AG20443 (cell line): ENCODE measurements at regions not wholly inside any gene's neighbourhood (a gene's known extent, or its start where the extent isn't known, plus 50 kb on each side); places are given as distances from the start of the nearest gene placed in this dataset.
A peak's percentile ranks its signal among the peaks of the same experiment; 100 is the strongest.

ENCODE experiments used
- DNase-seq: peaks from one replicate; pipeline ENCODE4 v3.0.0; 2012; ENCODE audit warnings: low spot score, mixed read lengths

DNA sequence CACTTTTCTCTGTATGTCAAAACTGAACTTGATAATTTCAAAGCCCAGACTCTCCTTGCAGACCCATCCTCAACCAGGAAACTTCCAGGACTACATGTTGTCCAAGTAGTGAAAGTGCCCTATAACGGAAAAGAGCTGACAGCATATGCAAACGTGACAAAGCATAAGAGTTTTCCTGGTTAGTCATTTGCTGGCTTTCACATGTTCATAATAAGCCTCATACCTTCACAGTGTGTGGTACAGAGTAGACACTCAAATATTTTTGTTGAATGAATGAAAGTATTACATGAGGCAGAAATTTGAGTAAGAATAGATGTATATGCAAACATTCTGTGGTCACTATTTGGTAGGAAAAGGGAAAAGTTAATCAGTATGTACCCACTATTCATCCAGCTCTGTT is 473.3 kb downstream of the MRPL39 start:
- no peak for DNase-seq

DNA sequence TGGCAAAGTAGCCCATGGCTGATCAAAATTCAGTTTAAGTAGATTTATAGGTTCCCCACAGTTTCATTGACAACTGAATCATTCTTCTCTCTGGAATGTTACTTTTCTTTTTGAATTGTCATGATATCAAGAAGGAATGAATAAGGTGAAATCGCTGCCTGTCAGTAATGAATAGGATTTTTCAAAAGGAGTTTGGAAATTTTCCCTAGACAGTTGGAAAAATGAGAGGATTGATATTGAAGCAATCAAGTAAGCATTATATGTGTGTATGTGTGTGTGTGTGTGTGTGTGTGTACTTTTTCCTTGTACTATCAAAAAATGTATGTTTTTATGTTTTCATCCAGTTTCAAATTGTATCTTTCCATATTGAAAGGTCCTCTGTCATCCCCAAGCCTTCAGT is 479.5 kb downstream of the MRPL39 start:
- no peak for DNase-seq

DNA sequence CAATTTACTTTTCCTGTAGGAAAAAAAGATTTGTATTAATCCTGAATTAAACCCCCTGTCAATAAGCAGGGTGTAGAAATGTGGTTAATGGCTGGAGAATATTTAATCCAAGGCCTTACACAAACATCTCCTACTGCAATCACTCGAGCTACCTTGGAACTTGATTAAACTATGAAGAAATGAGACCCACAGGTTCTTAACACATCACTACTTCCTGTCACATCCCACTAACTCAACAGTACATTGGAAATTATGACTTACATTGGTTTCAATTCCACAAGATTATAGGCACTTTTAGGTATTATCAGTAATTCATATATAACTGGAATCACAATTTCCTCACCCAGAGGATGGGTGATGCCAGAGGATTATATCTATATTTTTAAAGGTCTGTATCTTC is 480.3 kb downstream of the MRPL39 start:
- DNase-seq: no peak

DNA sequence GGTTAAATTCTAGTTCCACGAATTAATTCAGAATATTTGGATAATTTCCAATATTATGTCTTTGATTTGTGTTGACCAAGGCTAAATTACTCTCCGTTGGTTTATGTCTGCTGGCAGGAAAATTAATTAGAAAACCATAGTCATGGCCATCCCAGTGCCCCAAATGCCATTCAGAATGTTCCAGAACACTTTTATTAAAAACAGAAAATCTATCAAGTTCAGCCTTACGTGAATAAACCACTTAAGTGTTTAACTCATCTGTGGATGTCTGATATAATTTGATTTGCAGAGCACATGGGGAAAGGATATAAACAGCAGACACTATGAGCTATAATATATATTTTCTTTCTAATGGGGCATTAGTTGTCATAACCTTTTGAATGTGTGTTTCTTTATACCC is 480.7 kb downstream of the MRPL39 start:
- DNase-seq: no peak

DNA sequence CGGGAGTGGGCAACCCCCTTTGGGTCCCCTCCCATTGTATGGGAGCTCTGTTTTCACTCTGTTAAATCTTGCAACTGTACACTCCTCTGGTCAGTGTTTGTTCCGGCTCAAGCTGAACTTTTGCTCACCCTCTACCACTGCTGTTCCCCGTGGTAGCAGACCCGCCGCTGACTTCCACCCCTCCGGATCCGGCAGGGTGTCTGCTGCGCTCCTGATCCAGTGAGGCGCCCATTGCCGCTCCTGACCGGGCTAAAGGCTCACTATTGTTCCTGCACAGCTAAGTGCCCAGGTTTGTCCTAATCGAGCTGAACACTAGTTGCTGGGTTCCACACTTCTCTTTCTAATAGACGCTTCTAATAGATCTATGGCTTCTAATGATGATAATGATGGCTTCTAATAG is 488.6 kb downstream of the MRPL39 start:
- DNase-seq: no peak

DNA sequence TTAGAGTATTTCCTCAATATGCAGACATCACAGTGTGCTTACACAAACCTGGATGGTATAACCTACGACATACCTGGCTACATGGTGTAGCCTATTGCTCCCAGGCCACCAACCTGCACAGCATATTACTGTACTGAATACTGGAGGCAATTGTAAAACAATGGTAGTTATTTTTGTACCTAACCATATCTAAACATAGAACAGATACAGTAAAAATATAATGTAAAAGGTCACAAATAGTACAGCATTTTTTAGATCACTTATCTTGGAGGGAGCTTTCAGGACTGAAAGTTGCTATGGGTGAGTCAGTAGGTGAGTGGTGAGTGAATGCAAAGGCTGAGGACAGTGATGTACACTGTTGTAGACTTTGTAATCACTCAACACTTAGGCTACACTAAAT is 492.3 kb downstream of the MRPL39 start:
- DNase-seq: no peak

DNA sequence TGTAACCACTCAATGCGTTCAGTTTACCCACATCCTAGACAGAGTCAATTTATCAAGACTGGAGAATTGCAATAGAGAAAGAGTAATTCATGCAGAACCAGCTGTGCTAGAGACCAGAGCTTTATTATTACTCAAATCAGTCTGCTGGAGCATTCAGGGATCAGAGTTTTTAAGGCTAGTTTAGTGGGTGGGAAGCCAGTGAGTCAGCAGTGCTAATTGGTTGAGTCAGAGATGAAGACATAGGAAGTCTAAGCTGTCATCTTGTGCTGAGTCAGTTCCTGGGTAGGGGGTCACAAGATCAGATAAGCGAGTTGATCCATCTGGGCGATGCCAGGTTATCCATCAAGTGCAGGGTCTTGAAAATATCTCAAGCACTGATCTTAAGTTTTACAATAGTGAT is 499.6 kb downstream of the MRPL39 start:
- DNase-seq: peak; percentile 4

DNA sequence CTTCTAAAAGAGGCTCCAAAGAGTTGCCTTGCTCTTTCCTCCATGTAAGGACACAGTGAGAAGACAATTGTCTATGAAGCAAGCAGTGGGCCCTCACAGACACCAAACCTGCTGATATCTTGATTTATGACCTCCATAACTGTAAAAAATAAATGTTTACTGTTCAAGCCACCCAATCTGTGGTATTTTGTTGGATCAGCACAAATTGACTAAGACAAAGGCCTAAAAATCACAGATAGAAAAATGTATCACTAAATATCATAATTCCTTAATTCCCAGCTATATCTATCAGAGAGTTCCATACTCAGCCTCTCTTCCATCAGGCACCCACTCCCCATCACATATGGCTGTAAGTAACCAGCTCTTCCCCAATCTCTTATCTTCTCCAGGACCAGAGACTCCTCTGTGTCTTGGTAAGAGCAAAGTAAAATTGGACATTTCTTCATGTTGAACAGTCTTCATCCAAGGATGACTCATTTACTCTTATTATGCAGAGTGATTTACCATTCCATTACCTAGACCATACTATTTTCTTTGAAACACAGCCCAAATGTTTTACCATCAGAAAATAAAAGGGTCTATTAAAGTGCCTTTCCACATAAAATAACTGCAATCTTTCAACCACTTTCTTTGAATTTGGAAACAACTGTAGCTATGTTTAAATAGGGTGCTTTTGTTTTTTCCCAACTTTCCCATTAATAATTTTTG is 503.6 kb downstream of the MRPL39 start:
- DNase-seq: no peak

DNA sequence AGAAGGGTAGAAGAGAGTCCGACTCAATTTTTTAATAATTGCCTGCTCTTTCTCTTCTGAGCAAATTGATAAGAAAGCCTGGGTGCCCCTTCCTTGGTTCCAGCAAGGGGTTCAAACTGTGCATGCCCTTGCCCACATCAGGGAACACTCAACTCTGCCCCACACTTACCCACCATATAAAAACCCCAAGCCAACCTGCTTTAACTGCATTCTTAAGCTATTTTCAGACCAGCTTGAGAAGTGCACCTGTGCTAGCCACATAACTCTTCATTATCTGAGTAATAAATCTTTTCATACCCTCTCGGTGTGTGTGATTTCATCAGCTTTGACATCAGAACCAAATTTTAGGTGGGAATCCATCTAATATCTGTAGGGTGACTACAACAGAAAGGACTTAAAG is 509.6 kb downstream of the MRPL39 start:
- DNase-seq: no peak

DNA sequence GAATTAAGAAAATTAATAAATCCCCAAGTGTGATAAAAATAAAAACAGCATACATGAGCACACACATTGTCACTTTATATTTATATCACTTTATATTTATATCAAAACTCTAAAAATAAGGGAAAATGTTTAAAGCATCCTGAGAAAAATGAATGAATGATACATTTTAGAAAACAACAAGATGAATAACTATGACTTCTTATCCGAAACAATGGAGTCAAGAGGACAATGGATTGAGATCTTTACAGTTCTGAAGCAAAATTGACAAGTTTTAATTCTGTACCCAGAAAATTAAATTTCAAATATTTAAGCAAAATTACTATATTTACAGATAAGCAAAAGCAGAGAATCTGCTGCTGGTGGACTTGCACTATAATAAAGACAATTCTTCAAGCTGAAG is 512.6 kb downstream of the MRPL39 start:
- no peak for DNase-seq

DNA sequence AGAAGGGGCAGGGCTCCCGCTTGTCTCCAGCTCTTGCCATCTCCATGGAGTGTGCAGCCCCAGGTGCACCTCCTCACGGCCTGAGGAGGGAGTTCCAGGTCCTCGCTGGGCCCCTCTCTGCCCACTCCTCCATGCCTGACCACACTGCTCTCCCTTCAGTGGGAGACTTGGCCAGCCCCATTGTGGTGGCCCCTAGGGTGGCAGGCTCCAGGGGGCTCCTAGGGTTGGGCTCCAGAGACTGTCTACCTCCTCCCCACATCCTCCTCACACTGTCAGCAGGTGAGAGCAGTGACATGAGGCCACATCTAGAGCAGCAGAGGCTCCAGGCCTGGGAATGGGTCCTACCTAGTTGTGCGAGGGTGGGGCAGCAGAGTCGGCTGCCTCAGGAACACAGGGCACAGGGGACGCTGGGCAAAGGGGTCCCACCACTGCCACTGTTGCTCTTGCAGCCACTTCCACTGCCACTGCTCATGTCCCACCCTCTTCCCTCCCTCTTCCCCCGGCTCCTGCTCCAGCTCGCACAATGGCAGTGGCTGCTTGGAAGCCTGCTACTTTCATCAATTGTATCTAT is 514.8 kb downstream of the MRPL39 start:
- DNase-seq: no peak

DNA sequence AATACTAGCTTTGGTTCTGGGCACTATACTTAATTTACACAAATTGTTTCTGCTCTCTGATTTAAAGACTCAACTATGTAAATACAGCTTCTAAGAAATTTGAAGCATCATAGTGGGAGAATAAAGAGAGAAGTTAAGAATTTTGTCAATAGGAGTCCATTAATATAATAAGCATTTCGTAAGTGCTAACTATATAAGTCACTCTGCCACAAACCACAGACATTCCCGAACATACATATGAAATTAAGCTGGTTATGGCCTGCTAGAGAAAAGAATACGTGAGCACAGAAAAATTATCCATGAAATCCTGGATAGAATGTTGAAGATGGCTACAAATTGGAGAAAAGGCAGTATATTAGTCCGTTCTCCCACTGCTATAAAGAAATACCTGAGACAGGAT is 526.2 kb downstream of the MRPL39 start:
- no peak for DNase-seq

DNA sequence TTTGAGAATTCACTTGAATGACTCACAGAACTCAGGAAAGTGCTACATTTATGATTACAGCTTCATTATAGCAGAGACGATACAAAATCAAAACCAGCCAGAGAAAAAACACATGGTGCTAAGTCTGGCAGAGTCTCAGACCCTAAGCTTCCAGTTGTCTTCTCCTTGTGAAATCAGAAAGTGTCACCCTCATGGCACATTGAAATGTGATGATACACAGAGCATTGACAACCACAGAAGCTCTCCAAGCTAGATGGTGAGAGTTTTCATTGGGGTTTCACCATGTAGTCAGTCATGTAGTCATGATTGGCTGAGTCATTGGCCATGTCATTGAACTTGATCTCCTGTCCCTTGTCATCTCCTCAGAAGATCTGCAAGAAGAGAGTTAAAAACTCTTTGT is 526.6 kb downstream of the MRPL39 start:
- no peak for DNase-seq

DNA sequence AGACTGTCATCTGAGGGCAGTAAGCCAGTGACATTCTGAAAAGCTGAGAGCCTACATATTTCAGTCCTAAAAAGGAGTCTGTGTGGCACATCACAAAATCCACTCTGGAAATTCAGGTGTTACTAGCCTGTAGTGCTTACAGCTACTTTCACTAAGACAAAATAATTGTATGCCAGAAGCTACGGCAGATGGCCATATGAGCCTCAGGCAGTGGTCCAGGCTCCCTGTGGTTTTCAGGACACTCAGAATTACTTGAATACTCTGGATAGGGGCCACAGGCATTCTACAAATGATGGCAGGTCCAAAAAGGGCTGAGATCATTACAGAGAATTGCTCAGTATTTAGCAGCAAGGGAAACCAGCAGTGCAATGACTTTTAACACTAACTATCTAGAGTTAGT is 527.1 kb downstream of the MRPL39 start:
- DNase-seq: no peak

DNA sequence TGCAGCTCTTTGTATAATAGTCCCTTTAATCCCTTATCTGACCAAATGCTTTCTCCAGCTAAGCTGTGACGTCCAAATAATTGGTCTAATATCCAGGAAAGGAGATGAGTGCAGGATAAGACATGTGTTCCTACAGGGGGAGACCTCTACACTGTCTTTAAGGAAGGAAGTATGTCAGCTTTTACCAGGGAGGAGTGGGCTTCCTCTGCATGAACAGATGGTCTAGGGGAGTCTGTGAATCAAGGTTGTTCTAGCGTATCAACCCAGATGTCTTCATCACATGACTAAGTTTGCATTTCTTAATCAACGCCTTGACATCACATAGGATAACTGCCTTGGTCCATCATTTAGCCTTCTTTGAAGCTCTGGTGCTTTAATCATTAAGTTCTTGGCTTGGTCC is 528.2 kb downstream of the MRPL39 start:
- no peak for DNase-seq

DNA sequence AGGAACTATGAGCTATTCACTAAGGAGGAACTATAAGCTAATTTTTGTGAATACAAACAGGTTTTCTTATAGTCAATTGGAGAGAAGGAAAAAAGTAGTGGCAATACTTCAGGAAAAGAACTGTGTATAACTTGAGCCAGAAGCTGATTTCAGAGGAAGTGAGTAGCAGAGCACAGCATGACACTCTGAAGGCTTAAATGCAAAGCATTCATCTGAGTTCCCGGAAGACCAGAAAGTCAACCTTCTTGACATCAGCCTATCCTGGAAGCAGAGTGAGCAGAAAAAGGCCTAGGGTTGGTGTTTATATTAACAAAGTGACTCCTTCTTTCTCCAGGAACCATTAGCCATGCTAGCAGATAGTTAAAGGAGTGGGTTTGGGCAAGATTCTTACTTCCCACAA is 545.2 kb downstream of the MRPL39 start:
- DNase-seq: no peak

DNA sequence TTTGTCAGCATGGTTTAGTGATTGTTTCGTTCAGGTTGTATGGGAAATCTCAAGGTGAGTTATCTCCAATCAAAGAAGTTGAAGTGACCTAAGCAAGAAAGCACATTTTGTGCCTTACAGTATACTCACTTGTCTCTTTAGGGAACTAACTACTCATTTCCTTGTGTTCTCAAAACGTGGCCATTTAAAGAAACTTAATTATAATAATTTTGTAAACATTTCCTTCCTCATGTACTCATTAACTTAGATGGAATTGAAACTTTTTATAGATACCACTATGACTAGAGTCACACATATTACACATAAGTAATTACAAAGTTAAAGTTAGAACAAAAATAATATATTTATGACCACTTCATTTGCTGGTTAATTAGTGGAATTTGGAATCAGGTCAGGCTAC is 552.6 kb downstream of the MRPL39 start:
- DNase-seq: no peak

DNA sequence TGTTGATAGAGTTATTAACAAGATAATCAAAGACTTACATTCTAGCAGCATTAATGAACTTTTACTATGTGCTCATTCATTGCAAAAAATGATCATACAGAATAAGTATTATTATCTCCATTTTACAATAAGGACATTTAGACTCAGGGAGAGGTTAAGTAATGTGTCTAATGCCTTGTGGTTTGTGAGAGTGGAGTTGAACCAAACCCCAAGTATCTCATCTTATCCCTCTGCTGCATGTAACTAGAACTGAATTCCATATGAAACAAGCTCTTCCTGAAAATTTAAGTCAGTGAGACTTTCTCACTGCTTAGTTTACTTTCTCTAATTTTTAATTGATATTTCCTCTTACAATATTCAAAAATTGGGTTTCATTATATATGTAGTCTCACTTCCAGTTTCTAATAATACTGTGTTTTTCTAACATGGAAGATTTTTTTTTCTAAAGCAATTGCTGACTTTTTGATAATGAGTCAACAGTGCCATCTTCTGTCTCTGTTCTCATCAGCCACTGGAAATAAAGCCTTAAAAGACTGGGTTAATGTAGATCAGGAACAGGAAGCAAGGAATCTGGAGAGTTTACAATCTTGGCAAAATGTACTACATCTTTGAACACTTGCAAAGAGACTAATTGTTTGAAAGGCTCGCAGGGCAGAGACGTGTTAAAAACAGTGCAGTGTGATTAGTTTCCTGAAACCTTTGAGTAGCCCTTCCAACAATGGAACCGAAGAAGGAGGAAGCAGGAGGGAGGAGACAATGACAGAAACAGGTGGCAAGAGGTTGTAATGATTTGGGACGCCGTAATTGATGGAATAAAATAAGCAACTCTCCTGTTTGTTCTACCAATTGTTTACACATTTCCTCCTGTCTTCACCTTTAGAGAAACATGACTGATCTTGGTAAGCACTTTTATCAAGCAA is 567.6 kb downstream of the MRPL39 start:
- no peak for DNase-seq

DNA sequence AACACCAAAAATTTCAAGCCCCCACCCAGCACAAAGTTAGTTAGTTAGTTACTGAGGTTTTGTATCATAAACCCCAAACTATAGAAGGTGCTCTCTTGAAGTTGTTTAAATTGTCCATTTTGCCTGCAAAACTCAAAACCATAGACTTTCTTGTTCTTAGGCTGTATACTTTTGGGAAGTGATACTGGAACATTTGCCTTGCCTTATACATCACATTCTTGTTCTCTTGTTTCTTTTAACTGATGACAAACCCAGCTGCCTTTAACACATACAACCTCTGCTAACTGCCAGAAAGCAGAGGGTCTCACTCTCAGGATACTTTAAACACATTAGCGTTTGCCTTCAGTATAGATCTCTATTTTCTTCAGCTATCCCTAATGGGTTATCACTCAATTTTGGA is 570.5 kb downstream of the MRPL39 start:
- no peak for DNase-seq

DNA sequence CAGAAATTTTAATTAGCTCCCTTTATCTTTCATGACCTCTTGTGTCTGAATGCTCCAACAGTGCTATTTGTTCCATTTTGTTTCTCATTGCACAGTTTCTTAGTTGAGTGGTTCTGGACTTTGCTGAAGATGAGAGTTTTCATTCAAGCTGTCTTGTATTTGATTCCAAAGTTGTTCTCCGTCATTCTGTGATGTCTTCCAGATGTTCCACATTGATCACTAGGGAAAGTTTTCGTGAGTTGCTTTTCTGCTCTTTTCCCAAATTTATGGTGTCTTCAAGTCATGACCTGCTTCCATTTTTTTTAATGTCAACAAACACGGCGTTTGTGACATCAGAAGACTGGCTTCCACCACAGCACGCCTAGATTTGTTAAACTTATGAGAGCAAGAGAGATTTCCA is 575.5 kb downstream of the MRPL39 start:
- DNase-seq: no peak

DNA sequence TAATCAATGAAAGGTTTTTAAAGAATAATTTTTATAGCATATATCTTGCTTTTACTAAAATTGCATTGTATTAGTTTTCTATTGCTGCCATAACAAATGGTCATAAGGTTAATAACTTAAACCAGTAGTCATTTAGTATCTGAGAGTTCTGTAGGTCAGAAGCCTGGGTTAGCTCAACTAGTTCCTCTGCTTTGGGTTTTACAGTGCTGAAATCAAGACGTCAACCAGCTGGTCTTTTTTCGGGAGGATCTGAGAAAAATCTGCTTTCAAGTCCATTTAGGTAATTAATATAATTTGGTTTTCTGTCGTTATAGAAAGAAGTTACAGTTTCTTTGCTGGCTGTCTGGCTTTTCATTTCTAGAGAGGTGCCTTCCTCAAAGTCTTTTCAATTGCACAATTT is 577.7 kb downstream of the MRPL39 start:
- no peak for DNase-seq

DNA sequence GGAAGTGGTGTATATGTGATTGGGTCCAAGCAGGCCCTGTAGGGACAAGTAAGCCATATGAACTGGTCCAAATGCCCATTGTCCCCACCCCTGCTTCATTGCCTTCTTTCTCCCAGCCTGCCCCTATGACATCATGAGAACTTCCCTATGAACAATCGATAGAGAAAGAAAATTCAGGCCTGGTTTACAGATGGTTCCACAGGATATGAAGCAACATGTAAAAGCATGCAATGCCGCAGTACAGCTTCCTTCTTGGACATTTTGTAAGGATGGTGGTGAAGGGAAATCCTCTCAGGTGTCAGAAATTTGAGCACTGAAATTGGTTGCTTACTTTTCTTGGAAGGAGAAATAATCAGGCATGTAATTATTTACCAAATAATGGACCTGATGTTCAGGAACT is 581.7 kb downstream of the MRPL39 start:
- DNase-seq: no peak

DNA sequence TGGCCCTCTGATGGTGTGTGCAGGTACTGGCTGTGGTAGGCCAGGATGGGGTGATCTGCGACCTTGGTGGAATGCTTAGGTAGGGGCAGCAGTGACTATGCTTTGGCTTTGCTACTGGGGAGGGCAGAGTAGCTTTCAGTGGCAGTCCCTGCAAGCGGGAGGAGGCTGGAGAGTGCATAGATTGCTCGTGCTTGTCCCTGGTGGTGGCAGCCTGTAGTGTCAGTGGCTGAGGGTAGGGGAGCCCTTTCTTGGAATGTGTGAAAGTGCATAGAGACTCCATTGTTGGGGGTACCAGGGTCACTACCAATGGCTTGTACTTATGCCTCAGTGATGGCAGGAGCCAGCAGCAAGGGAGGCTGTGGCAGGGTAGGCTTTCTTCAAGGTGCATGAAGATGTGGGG is 582.6 kb downstream of the MRPL39 start:
- DNase-seq: no peak
